ENCODE measurements at regions not wholly inside any gene's neighbourhood (a gene's known extent, or its start where the extent isn't known, plus 50 kb on each side); places are given as distances from the start of the nearest gene placed in this dataset.

GRCh38 chr2:35822716-35823115, 532.9 kb upstream of the CRIM1 start:
- Histone ChIP-seq H3K4ac (replicated peaks; ENCODE audit: insufficient read length, low read depth, low read length) (no peak overlapping the region), H2AFZ (ENCODE audit: low read length) (no peak overlapping the region), H3K9ac (replicated peaks in 1 of 4; ENCODE audit: extremely low read depth in 1 of 4, low read depth in 3 of 4, low read length in 3 of 4) (no peak overlapping the region), H4K20me1 (replicated peaks in 1 of 2; ENCODE audit: control insufficient read depth in 1 of 2, insufficient read depth in 2 of 2, low read length in 2 of 2) (no peaks in the 10 kb centered on the region), H2BK5ac (ENCODE audit: low read depth, low read length) (peak overlapping the region; percentile 12; the same call in 1 of the 2 replicates), H2BK15ac (ENCODE audit: low read length) (no peak overlapping the region), H3K27ac (ENCODE audit: low read depth, low read length) (no peak overlapping the region), H3K14ac (ENCODE audit: insufficient read length) (no peak overlapping the region), H3K36me3 (ENCODE audit: control insufficient read depth in 2 of 4, insufficient read depth in 4 of 4, low read length in 3 of 4) (no peaks in the 10 kb centered on the region), H4K91ac (replicated peaks; ENCODE audit: insufficient read length, low read length) (no peak overlapping the region), H3K4me3 (ENCODE audit: extremely low read depth in 1 of 4, insufficient read depth in 2 of 4, low read depth in 3 of 4, low read length in 4 of 4) (peak overlapping the region in 1 of 4 experiments; percentile 1; a peak in 1 of 8 replicates), H3K27me3 (replicated peaks in 1 of 4; ENCODE audit: control insufficient read depth in 3 of 4, extremely low read depth in 1 of 4, insufficient read depth in 3 of 4, low read length in 3 of 4) (no peaks in the 10 kb centered on the region), H3K4me2 (ENCODE audit: insufficient read depth in 1 of 2, low read depth in 2 of 2, low read length in 2 of 2) (peak overlapping the region; percentile 17 to 40; a peak in 2 of 4 replicates), H3K56ac (replicated peaks; ENCODE audit: insufficient read length, low read depth, low read length) (no peak overlapping the region), H4K8ac (ENCODE audit: extremely low read depth, insufficient read depth, low read length) (no peak overlapping the region), H3K23me2 (ENCODE audit: low read depth, low read length) (no peaks in the 10 kb centered on the region), H2BK20ac (ENCODE audit: low read length) (no peak overlapping the region), H3K79me1 (ENCODE audit: low read depth, low read length) (no peaks in the 10 kb centered on the region), H4K5ac (ENCODE audit: insufficient read length, low read depth, low read length) (no peak overlapping the region), H3K18ac (ENCODE audit: extremely low read depth, low read length) (no peak overlapping the region), H3K4me1 (replicated peaks in 1 of 4; ENCODE audit: control insufficient read depth in 3 of 4, insufficient read depth in 4 of 4, low read length in 3 of 4) (peaks cover 3 to 22% (median 13%) of the 10 kb centered on the region in 4 experiments; a peak in 4 of 7 replicates), H3K79me2 (ENCODE audit: control insufficient read depth in 1 of 2, insufficient read depth in 2 of 2, low read length in 2 of 2) (no peaks in the 10 kb centered on the region), H2BK12ac (ENCODE audit: low read depth, low read length) (no peak overlapping the region), H3K9me3 (ENCODE audit: insufficient read depth in 2 of 2, low read depth in 1 of 2, low read length in 1 of 2) (no peaks in the 10 kb centered on the region), H3K23ac (ENCODE audit: insufficient read length) (no peak overlapping the region), H2BK120ac (replicated peaks; ENCODE audit: low read depth, low read length) (no peak overlapping the region), H2AK5ac (ENCODE audit: low read depth, low read length) (no peak overlapping the region)
- DNase-seq (ENCODE audit: low read depth in 1 of 2, low spot score in 2 of 2) (peak in 1 of 2 experiments; percentile 29), FAIRE-seq (peak; percentile 60)
- 6% methylated on average over 3 of the region's 3 CpGs; no CpG with 5 or more reads in 1 of the 2 experiments for WGBS, 2 experiments (ENCODE audit: extremely low coverage in 1 of 2, insufficient coverage in 1 of 2, insufficient read length in 1 of 2, insufficient replicate concordance in 2 of 2, low coverage in 1 of 2, low lambda C conversion rate in 2 of 2, missing lambda C conversion rate in 1 of 2)
- ChIA-PET POLR2A (ENCODE audit: partially characterized antibody) (no interaction called here), CTCF (ENCODE audit: partially characterized antibody) (interaction anchor here (1.2 kb wide), 1 partner anchor 14 kb away, joined by 3 read pairs; no protein-coding TSS in a partner anchor)
- TF ChIP-seq GTF2F1 (IDR thresholded peaks at IDR 0.05; ENCODE audit: borderline replicate concordance, low read depth, low read length) (no peak), CBX5 (IDR thresholded peaks at IDR 0.05; ENCODE audit: low read depth, low read length) (no peak)

All from H1 (cell line).